Neural cell (in vitro differentiated cells): ENCODE measurements at regions not wholly inside any gene's neighbourhood (a gene's known extent, or its start where the extent isn't known, plus 50 kb on each side); places are given as distances from the start of the nearest gene placed in this dataset.

Experiments used
- H2AFZ ChIP-seq: fragments of 200-600, 300-800 bp; sonication (generic), shearing (Covaris generic); 2 replicates; pipeline ENCODE4 v1.6.0; 2014; ENCODE audit warnings: low read depth, mild to moderate bottlenecking, antibody characterized with exemption, low read length, moderate library complexity
- H3F3A ChIP-seq: fragments of 200-600 bp; shearing (Covaris generic); 2 replicates; pipeline ENCODE4 v1.6.1; 2016; ENCODE audit warnings: mild to moderate bottlenecking, moderate library complexity, mixed read lengths, antibody characterized with exemption, low read length; ENCODE audit not compliant: insufficient read depth, poor library complexity, severe bottlenecking
- H3K27ac ChIP-seq: fragments of 200-600, 300-800 bp; sonication (generic), shearing (Covaris generic); 2 replicates; pipeline ENCODE4 v1.5.1; 2014; ENCODE audit warnings: mild to moderate bottlenecking, low read length, moderate library complexity
- H3K27me3 ChIP-seq: fragments of 300-800, 200-600 bp; sonication (generic), shearing (Covaris generic); 2 replicates; pipeline ENCODE4 v1.6.0; 2014; ENCODE audit warnings: mild to moderate bottlenecking, low read depth, low read length, moderate library complexity; ENCODE audit not compliant: insufficient read depth
- H3K36me3 ChIP-seq: fragments of 300-800, 200-600 bp; sonication (generic), shearing (Covaris generic); 2 replicates; pipeline ENCODE4 v1.5.1; 2014; ENCODE audit warnings: mild to moderate bottlenecking, antibody characterized with exemption, low read length, moderate library complexity; ENCODE audit not compliant: insufficient read depth
- H3K4me2 ChIP-seq: fragments of 300-800, 200-600 bp; sonication (generic), shearing (Covaris generic); 2 replicates; pipeline ENCODE4 v1.6.0; 2014; ENCODE audit warnings: mild to moderate bottlenecking, low read length
- H3K4me3 ChIP-seq: fragments of 300-800, 200-600 bp; sonication (generic), shearing (Covaris generic); 2 replicates; pipeline ENCODE4 v1.5.1; 2014; ENCODE audit warnings: mild to moderate bottlenecking, low read length, moderate library complexity
- H3K79me2 ChIP-seq: fragments of 200-600 bp; shearing (Covaris generic); replicated peaks from 2 replicates; pipeline ENCODE4 v1.6.0; 2014; ENCODE audit warnings: mild to moderate bottlenecking, low read length, moderate library complexity; ENCODE audit not compliant: insufficient read depth
- H3K9ac ChIP-seq: fragments of 300-800, 200-600 bp; sonication (generic), shearing (Covaris generic); 2 replicates; pipeline ENCODE4 v1.6.1; 2016; ENCODE audit warnings: mild to moderate bottlenecking, low read length, mixed read lengths
- H3K9me2 ChIP-seq: fragments of 200-600 bp; shearing (Covaris generic); 2 replicates; pipeline ENCODE4 v1.6.1; 2016; ENCODE audit warnings: mild to moderate bottlenecking, low read length, mixed read lengths; ENCODE audit not compliant: insufficient read depth
- H3K9me3 ChIP-seq: fragments of 200-600, 300-800 bp; sonication (generic), shearing (Covaris generic); 2 replicates; pipeline ENCODE4 v1.6.1; 2016; ENCODE audit warnings: mild to moderate bottlenecking, mixed run types, low read length, moderate library complexity, mixed read lengths
- H4K20me1 ChIP-seq: fragments of 200-600 bp; shearing (Covaris generic); 2 replicates; pipeline ENCODE4 v1.6.1; 2016; ENCODE audit warnings: mild to moderate bottlenecking, mixed run types; ENCODE audit not compliant: insufficient read depth
- CTCF ChIP-seq: fragments of 450-650 bp; IDR thresholded peaks from 2 replicates; pipeline ENCODE4 v1.5.1; 2014; ENCODE audit warnings: antibody characterized with exemption, mild to moderate bottlenecking, moderate library complexity; ENCODE audit not compliant: poor library complexity, severe bottlenecking
- EP300 ChIP-seq: fragments of 450-650 bp; conservative IDR thresholded peaks from 2 replicates; pipeline ENCODE4 v1.6.1; 2014; ENCODE audit warnings: antibody characterized with exemption, mild to moderate bottlenecking, moderate library complexity; ENCODE audit not compliant: poor library complexity, severe bottlenecking
- EZH2 ChIP-seq: fragments of 200-600, 300-800 bp; shearing (Covaris generic), sonication (generic); IDR thresholded peaks from 2 replicates; pipeline ENCODE4 v1.6.1; 2014; ENCODE audit warnings: antibody characterized with exemption, low read length, borderline replicate concordance, mild to moderate bottlenecking; ENCODE audit not compliant: insufficient read depth, poor library complexity, severe bottlenecking
- MXI1 ChIP-seq: fragments of 450-650 bp; conservative IDR thresholded peaks from 2 replicates; pipeline ENCODE4 v1.6.1; 2014; ENCODE audit warnings: antibody characterized with exemption, mild to moderate bottlenecking; ENCODE audit not compliant: poor library complexity, severe bottlenecking
- POLR2AphosphoS5 ChIP-seq: IDR thresholded peaks from 2 replicates; pipeline ENCODE4 v1.6.1; 2012
- RAD21 ChIP-seq: fragments of 450-650 bp; conservative IDR thresholded peaks from 2 replicates; pipeline ENCODE4 v1.6.1; 2014; ENCODE audit warnings: antibody characterized with exemption, mild to moderate bottlenecking, moderate library complexity
- REST ChIP-seq: IDR thresholded peaks from 2 replicates; pipeline ENCODE4 v1.6.1; 2012; ENCODE audit warnings: borderline replicate concordance
- SMC3 ChIP-seq: fragments of 450-650 bp; conservative IDR thresholded peaks from 2 replicates; pipeline ENCODE4 v1.6.1; 2014; ENCODE audit warnings: antibody characterized with exemption, mild to moderate bottlenecking, moderate library complexity; ENCODE audit not compliant: poor library complexity
- TAF1 ChIP-seq: IDR thresholded peaks from 2 replicates; pipeline ENCODE4 v1.6.1; 2012; ENCODE audit warnings: low read depth

GRCh38 chr15:29477256-29477655 lies 207.6 kb upstream of the NSMCE3 start:
- Histone ChIP-seq H3K79me2 (no peaks in the 10 kb centered on the region), H3K9me3 (no peaks in the 10 kb centered on the region), H3K9me2 (no peaks in the 10 kb centered on the region), H3K4me2 (no peak overlapping the region), H3K27ac (no peak overlapping the region), H2AFZ (no peak overlapping the region), H3K9ac (no peak overlapping the region), H3K27me3 (no peaks in the 10 kb centered on the region), H3K36me3 (no peaks in the 10 kb centered on the region), H4K20me1 (no peaks in the 10 kb centered on the region), H3F3A (no peaks in the 10 kb centered on the region), H3K4me3 (no peak overlapping the region)
- TF ChIP-seq MXI1 (no peak), RAD21 (no peak), EZH2 (no peak), REST (no peak), POLR2AphosphoS5 (no peak), CTCF (no peak), TAF1 (no peak), EP300 (no peak), SMC3 (no peak)

DNA sequence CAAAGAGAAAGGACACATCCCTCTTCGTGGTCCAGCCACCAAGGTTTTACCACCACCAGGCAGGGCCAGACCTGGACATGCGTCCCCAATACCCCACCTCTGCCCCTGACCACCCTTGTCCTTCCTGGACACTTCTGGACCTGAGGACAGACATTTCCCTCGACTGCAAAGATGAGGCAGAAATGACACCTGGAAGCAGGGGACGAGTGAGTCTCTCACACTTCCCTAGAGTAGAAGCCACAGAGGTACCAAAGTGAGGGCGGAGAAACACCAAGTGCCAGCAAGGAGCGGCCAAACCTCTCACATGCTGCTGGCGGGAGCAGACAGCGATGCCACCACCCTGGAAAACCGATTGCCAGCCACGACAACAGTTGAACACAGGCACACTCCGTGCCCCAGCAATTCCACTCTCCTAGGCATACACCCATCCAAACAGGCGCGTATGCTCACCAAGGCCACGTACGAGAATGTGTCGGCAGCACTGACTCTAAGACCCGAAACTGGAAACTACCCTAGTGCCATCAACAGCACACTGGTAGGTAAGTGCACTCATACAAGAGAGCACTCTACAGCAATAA lies 207.0 kb upstream of the NSMCE3 start:
- no peak overlapping the region for H2AFZ ChIP-seq
- TF ChIP-seq TAF1 (no peak), EZH2 (no peak), POLR2AphosphoS5 (no peak), MXI1 (no peak), SMC3 (no peak), CTCF (no peak), EP300 (no peak), REST (no peak)
- H3K9me2 ChIP-seq: no peaks in the 10 kb centered on the region
- H3K9ac ChIP-seq: no peak overlapping the region
- H3K4me2 ChIP-seq: no peak overlapping the region
- no peaks in the 10 kb centered on the region for H3K27me3 ChIP-seq
- no peaks in the 10 kb centered on the region for H3F3A ChIP-seq
- no peaks in the 10 kb centered on the region for H3K9me3 ChIP-seq
- H3K27ac ChIP-seq: no peak overlapping the region
- H3K4me3 ChIP-seq: no peak overlapping the region
- no peaks in the 10 kb centered on the region for H4K20me1 ChIP-seq
- no peaks in the 10 kb centered on the region for H3K36me3 ChIP-seq
- no peaks in the 10 kb centered on the region for H3K79me2 ChIP-seq
